HepG2 (cell line): ENCODE measurements at regions not wholly inside any gene's neighbourhood (a gene's known extent, or its start where the extent isn't known, plus 50 kb on each side); places are given as distances from the start of the nearest gene placed in this dataset.

Experiments used
- ATAC-seq: fragments of 200-7000 bp; cut with Tn5 transposase; 3 replicates; pipeline ENCODE4 v1.9.1; 2020; ENCODE audit warnings: mild to moderate bottlenecking, moderate library complexity
- BruUV-seq: library from RNA; stranded (reverse); fragments of 400-500 nt; replicated peaks from 2 replicates; lab custom pipeline; 2021; lab: Mats Ljungman, UMichigan
- CTCF ChIA-PET: fragments of 300-600 bp; formaldehyde crosslinking; extraction: SDS; loops from one replicate; lab custom pipeline; 2021; ENCODE audit warnings: low total read pairs, inconsistent platforms, low intra/inter-chr PET ratio; lab: Yijun Ruan, JAX
- POLR2A ChIA-PET: fragments of 350-600 bp; sonication (Branson Sonifier 250); formaldehyde crosslinking; loops from one replicate; lab custom pipeline; 2020; ENCODE audit warnings: antibody characterized with exemption, inconsistent platforms; lab: Yijun Ruan, JAX
- DNase-seq: peaks from one replicate; pipeline ENCODE4 v3.0.0-alpha.2; 2015; ENCODE audit warnings: low spot score
- FAIRE-seq: peaks from 3 replicates; lab custom pipeline; 2011; peaks lifted over from hg19 to GRCh38; lab: Jason Lieb, UNC
- H2AFZ ChIP-seq: one replicate; pipeline ENCODE4 v1.6.1; 2011; ENCODE audit warnings: low read length, inconsistent platforms
- H3K27ac ChIP-seq: fragments of 300-600 bp; 3 replicates; pipeline ENCODE4 v1.8.0; 2011; ENCODE audit warnings: mixed run types, mild to moderate bottlenecking, mixed read lengths, low read length, inconsistent platforms; ENCODE audit not compliant: insufficient read depth; ENCODE audit errors: extremely low read length
- H3K27me3 ChIP-seq, 2 experiments: fragments of 200-600 bp in 1 of 2; 2 replicates in 1 of 2; 3 replicates in 1 of 2; pipeline versions ENCODE4 v1.6.0 to v1.8.0; 2011; ENCODE audit warnings: low read length in 2 of 2, mild to moderate bottlenecking in 2 of 2, moderate library complexity in 2 of 2, inconsistent platforms in 1 of 2; ENCODE audit not compliant: insufficient read depth in 2 of 2, control insufficient read depth in 1 of 2
- H3K36me3 ChIP-seq, 2 experiments: fragments of 200-600 bp in 1 of 2; replicated peaks in 1 of 2; 2 replicates in 1 of 2; 3 replicates in 1 of 2; pipeline versions ENCODE4 v1.5.1 to v1.8.0; 2011; ENCODE audit warnings: low read length in 2 of 2, inconsistent platforms in 1 of 2; ENCODE audit not compliant: insufficient read depth in 2 of 2, control insufficient read depth in 1 of 2
- H3K4me1 ChIP-seq: 2 replicates; pipeline ENCODE4 v1.5.1; 2012; ENCODE audit warnings: low read length, inconsistent platforms; ENCODE audit not compliant: insufficient read depth
- H3K4me2 ChIP-seq: 2 replicates; pipeline ENCODE4 v1.6.0; 2011; ENCODE audit warnings: low read depth, low read length, inconsistent platforms
- H3K4me3 ChIP-seq, 3 experiments: fragments of 200-600 bp in 1 of 3; sonication (generic), shearing (Covaris generic) in 1 of 3; replicated peaks in 1 of 3; 2 replicates each; pipeline ENCODE4 v1.5.1; 2011 to 2016; ENCODE audit warnings: low read length in 3 of 3, inconsistent platforms in 2 of 3, low read depth in 2 of 3, mild to moderate bottlenecking in 2 of 3, control low read depth in 1 of 3, mixed read lengths in 1 of 3; ENCODE audit not compliant: insufficient read depth in 1 of 3
- H3K79me2 ChIP-seq: one replicate; pipeline ENCODE4 v1.6.1; 2011; ENCODE audit warnings: low read length, inconsistent platforms; ENCODE audit not compliant: insufficient read depth
- H3K9ac ChIP-seq: 2 replicates; pipeline ENCODE4 v1.6.0; 2011; ENCODE audit warnings: mild to moderate bottlenecking, low read depth, low read length, inconsistent platforms; ENCODE audit not compliant: insufficient read depth
- H3K9me3 ChIP-seq: 2 replicates; pipeline ENCODE4 v1.5.1; 2012; ENCODE audit warnings: mild to moderate bottlenecking, low read length
- H4K20me1 ChIP-seq: 2 replicates; pipeline ENCODE4 v1.6.0; 2011; ENCODE audit warnings: inconsistent platforms, mild to moderate bottlenecking, low read length, moderate library complexity; ENCODE audit not compliant: insufficient read depth
- ARID3A ChIP-seq: IDR thresholded peaks from 2 replicates; pipeline ENCODE4 v1.6.1; 2012; ENCODE audit warnings: low read depth, low read length, improper control_type of control experiment
- ATF1 ChIP-seq: IDR thresholded peaks from 2 replicates; pipeline ENCODE4 v1.6.1; 2016; ENCODE audit warnings: mild to moderate bottlenecking, control low read depth
- ATRX ChIP-seq: sonication (generic); formaldehyde crosslinking; IDR thresholded peaks from 2 replicates; pipeline ENCODE4 v1.4.0; 2020; ENCODE audit warnings: missing genetic modification reagents, borderline replicate concordance
- BRD4 ChIP-seq: sonication (generic); formaldehyde crosslinking; IDR thresholded peaks from 2 replicates; pipeline ENCODE4 v1.4.0; 2020; ENCODE audit warnings: missing genetic modification reagents
- MED13 ChIP-seq: sonication (generic); formaldehyde crosslinking; IDR thresholded peaks from 2 replicates; pipeline ENCODE4 v1.5.0; 2020; ENCODE audit warnings: missing genetic modification reagents
- ZNF224 ChIP-seq: sonication (generic); formaldehyde crosslinking; IDR thresholded peaks from 2 replicates; pipeline ENCODE4 v1.5.0; 2020; ENCODE audit warnings: mild to moderate bottlenecking, missing genetic modification reagents
- WGBS: methylation state at CpG from one replicate; pipeline ENCODE4 v1.1.6; 2017; ENCODE audit warnings: low lambda C conversion rate; 5-methylcytosine and 5-hydroxymethylcytosine counted together
- in situ Hi-C: cut with HindIII; loops from 2 replicates; pipeline ENCODE4 v1.10.0; 2017; ENCODE audit warnings: low pct_unique_long_range_greater_than_20kb; ENCODE audit not compliant: extremely low pct_ligation_motif_present
- intact Hi-C: fragments of 100-400 bp; cut with micrococcal nuclease; formaldehyde crosslinking; loops from one replicate; pipeline ENCODE4 v1.10.0; 2022; ENCODE audit not compliant: unreplicated experiment

GRCh38 chr6:117849087-117849486 lies 58.0 kb upstream of the SLC35F1 start:
- Histone ChIP-seq H3K79me2 (no peaks in the 10 kb centered on the region), H3K36me3 (no peaks in the 10 kb centered on the region), H3K27me3 (no peaks in the 10 kb centered on the region), H3K9ac (no peak overlapping the region), H2AFZ (no peak overlapping the region), H4K20me1 (no peaks in the 10 kb centered on the region), H3K27ac (no peak overlapping the region), H3K4me3 (no peak overlapping the region), H3K4me1 (no peaks in the 10 kb centered on the region), H3K9me3 (peaks cover 20% of the 10 kb centered on the region), H3K4me2 (no peak overlapping the region)
- no peak for ATAC-seq
- ChIA-PET POLR2A (no interaction called here), CTCF (no interaction called here)
- no TSS peak for BruUV-seq
- 0% methylated on average over 1 of the region's 1 CpG for WGBS
- no peak for DNase-seq
- no peak for FAIRE-seq
- in situ Hi-C loops (loop anchor here (25.0 kb wide), 1 partner anchor 738 kb away; no protein-coding TSS in a partner anchor), intact Hi-C loops (no loop called here)
- TF ChIP-seq ZNF224 (CRISPR knock-in tag): no peak
- no peak for TF ChIP-seq ATF1
- no peak for TF ChIP-seq BRD4 (CRISPR knock-in tag)
- no peak for TF ChIP-seq ARID3A
- TF ChIP-seq MED13: no peak
- TF ChIP-seq ATRX (CRISPR knock-in tag): no peak
